ENCODE measurements at regions not wholly inside any gene's neighbourhood (a gene's known extent, or its start where the extent isn't known, plus 50 kb on each side); places are given as distances from the start of the nearest gene placed in this dataset.

DNA sequence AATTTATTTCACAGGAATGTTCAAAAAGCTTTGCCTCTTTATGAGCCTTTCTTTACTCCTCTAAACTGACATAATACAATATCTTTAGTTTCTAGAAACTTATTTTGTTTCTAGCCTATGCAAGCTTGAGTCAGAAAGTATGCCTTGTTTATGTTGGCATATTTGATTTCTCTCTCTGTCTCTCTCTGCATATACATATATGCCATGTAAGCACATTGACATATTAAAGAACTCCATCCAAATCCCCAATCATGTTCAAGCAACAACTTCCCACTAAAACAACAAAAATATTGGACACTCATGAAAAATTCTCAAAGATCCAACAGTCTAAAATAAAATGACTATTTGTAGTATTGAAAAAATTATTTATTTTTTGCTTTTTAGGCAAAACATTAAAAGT lies 1651.2 kb upstream of the ACVR2A start:
- TF ChIP-seq, protein P1, sequence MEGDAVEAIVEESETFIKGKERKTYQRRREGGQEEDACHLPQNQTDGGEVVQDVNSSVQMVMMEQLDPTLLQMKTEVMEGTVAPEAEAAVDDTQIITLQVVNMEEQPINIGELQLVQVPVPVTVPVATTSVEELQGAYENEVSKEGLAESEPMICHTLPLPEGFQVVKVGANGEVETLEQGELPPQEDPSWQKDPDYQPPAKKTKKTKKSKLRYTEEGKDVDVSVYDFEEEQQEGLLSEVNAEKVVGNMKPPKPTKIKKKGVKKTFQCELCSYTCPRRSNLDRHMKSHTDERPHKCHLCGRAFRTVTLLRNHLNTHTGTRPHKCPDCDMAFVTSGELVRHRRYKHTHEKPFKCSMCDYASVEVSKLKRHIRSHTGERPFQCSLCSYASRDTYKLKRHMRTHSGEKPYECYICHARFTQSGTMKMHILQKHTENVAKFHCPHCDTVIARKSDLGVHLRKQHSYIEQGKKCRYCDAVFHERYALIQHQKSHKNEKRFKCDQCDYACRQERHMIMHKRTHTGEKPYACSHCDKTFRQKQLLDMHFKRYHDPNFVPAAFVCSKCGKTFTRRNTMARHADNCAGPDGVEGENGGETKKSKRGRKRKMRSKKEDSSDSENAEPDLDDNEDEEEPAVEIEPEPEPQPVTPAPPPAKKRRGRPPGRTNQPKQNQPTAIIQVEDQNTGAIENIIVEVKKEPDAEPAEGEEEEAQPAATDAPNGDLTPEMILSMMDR (IDR thresholded peaks at IDR 0.05), result no peak
- no peak for TF ChIP-seq POLR2AphosphoS5 (IDR thresholded peaks at IDR 0.05)
